GM18502 (cell line): ENCODE measurements at regions not wholly inside any gene's neighbourhood (a gene's known extent, or its start where the extent isn't known, plus 50 kb on each side); places are given as distances from the start of the nearest gene placed in this dataset.
"Not testable (repeated sequence)": the region's sequence is repeated elsewhere in the genome, so short reads cannot be mapped to it uniquely, and the experiment has no call there.

Experiments used
- ATAC-seq: cut with Tn5 transposase; IDR thresholded peaks from one replicate; pipeline ENCODE4 v1.9.1; 2021; ENCODE audit warnings: mild to moderate bottlenecking; ENCODE audit not compliant: unreplicated experiment, poor library complexity

DNA sequence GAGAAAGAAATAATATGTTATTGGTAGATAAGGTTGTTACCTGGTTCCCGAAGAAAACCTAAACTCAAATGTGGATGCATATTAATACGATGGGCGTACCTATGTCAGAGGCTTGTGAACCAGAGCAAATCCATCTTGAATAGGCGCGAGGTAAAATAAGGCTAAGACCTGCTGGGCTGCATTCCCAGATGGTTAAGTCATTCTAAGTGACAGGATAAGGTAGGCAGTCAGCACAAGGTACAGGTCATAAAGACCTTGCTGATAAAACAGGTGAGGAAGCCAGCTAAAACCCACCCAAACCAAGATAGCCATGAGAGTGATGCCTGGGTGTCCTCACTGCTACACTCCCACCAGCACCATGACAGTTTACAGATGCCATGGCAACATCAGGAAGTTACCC lies 1400.1 kb downstream of the CDH8 start:
- no peak for ATAC-seq

DNA sequence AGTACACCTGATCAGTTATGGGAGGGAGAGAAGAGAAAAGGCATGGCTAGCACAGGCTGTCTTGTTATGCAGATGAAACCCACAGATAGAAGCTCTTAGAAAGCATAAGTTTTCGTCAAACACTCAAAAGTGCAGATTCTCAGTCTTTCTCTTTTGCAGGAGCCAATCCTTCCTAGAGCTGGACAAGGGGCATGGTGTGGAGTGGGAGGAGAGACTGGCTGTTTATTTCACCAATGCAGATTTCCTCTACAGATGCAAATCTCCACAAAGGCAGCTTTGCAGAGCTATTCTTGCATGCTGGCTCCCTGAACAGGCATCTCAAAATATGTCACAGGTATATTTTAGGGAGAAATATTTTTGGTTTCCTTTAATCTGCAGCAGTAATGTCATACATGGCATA lies 1400.7 kb downstream of the CDH8 start:
- no peak for ATAC-seq

DNA sequence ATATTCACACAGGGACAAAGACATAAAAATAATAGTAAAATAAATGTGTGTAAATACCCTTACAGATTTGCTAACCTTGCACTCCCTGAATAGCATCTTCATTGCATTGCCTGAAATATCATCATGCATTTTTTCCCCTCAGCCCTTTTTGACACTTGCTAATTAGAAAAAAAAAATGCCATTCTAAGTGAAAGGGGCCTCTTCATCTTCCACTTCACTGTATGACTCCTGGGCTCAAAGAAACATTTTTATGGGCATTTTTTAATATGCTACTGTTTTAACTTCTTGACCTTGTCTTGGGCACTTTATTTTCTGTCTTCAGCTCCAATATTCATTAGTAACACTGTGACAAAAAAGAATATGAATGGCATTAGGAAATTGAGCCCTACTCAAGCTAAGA lies 1424.4 kb downstream of the CDH8 start:
- ATAC-seq, result no peak

DNA sequence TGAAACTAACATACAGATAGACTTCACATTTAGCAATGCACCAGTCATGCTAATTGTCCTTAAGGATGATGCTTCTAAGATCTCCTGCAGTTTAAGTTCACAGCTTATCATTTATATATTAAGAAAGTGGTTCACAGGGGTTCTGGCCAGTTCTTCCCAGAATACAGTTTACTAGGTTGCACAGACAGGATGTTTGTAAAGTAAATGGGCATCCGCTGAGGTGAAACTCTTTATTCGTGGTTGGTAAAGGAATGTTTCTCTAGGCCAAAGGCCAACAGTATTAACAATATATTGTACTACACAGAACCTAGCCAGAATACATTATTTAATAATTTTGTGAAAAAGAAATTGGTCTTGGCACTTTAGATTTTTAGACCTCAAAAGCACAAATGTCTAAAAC lies 1427.3 kb downstream of the CDH8 start:
- ATAC-seq, result no peak

DNA sequence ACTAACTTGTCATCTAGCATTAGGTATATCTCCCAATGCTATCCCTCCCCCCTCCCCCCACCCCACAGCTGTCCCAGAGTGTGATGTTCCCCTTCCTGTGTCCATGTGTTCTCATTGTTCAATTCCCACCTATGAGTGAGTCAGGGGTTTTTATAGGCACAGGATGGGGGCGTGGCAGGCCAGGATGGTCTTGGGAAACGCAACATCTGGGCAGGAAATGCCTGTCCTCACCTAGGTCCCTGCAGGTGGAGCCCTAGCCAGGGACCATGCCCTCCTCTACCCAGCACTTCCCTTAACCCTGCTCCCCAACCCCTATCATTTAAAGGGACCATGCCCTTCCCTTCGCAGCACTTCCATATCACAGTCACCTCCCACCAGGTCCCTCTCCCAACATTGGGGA lies 1430.6 kb downstream of the CDH8 start:
- not testable (repeated sequence) for ATAC-seq

DNA sequence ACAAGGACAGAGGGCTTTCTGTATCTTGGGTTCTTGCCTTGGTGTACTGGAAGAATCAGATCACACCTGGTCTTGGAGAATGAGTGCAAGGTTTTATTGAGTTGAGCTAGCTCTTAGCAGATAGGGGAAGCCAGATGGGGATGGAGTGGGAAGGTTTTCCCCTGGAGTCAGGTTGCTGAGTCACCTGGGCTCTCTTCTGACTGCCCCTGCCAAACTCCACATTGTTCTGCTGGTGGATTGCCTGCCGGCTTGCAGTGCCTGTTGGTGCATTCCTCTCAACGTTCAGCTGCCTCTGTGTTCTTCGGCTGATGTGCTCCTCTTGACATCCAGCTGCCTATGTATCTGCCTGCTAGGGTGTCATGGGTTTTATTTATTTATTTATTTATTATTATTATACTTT lies 1431.1 kb downstream of the CDH8 start:
- ATAC-seq, result no peak

DNA sequence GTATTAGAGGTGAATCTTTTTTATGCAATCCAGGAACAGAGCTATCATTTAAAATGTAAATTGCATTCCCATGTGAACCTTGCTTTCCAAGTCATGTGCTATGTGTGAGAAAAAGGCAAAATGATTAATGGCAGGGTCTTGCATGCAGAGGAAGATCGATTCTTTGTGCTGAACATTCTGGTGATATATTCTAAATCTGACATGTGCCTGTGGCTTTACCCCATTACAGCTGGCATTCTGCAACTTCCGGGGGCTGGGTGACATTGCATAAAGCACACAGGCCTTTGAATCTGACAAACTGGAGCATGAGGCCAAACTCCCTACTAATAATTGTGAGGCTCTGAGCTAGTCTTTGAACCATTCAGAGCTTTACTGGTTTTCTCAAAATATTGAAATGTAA lies 1449.7 kb downstream of the CDH8 start:
- no peak for ATAC-seq

DNA sequence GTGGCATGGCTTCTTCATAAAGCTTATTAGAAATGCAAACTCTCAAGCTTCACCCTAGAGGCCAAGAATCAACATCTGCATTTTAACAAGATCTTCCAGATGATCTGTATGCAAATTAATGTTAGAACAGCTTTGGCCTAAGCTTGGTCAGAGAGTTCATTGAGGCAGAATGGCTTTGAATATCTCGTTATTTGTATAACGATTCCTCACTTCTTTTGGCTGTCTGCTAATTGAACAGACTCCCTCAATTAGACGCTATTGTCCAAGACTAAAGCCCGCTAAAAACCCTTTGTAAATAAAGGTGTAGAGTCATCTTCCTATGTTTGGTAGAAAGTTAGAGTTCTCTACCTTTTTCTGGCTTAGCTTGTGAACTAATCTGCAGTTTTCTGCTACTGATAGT lies 1453.7 kb downstream of the CDH8 start:
- ATAC-seq, result no peak

DNA sequence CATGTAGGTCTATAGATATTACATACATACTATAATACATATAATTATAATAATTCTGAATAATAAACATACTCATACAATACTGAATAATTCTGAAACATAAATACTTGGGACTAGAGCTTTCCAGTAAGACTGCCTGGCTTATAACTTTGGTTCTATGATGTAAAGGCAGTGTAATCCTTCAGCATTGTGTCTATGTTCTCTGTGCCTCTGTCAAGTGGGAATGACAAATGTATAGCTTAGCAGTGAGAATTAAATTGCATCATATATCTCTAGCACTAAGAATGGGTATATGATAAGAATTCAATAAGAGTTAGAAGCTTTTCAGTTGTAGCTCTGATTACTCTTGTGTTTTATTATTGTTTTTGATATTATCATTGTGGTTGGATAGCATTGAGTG lies 1469.3 kb downstream of the CDH8 start:
- no peak for ATAC-seq

DNA sequence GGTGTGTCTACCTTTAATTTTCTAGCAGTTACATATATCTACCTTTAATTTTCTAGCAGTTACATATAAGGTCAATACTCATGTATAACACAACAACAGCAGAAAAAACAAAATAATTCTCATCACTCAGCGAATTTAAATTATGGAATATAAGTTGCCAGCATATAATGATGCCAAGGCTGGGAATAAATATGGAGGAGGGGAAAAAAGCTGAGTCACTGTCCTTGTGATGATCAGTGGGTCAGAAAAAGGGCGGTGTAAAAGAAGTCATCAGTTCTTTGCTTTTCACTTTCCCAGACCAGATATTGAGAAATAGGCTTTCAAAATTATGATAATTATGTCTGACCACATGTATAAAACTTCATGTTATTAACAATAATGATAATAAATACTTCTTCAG lies 1471.7 kb downstream of the CDH8 start:
- no peak for ATAC-seq

DNA sequence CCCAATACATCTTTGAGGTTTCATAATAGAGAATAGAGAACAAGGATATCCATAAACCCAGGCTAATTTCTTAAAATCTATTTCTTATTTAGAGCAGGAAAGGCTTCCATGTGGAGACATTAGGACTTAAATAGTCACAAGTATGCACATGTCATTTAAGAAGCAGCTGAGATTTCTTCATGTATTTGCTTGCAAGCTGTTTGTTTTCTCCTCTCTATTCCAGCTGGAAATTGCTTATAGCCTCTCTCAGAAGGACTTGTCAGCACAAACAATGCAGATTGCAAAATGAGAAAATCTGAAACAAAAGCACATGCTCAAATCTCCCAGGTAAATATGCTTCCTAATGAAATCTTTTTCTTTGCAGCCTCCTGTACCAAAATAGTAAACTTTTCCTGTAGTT lies 1473.1 kb downstream of the CDH8 start:
- no peak for ATAC-seq

DNA sequence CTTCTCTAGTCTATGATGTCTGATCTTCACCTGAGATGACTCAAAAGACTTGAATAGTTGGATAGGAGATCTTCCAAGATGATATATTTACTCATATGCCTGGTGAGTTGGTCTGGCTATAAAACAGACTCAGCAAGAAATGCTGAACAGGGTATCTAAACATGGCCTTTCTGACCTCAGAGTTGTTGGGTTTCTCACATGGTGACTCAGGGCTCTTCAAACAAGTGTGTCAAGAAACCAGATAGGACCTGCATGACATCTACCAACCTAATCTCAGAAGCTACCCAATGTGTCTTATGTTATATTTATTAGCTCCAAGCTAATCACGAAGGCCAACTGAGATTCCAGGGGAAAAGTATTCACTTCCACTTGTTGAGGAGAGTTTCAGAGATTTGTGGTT lies 1477.3 kb downstream of the CDH8 start:
- ATAC-seq, result no peak

DNA sequence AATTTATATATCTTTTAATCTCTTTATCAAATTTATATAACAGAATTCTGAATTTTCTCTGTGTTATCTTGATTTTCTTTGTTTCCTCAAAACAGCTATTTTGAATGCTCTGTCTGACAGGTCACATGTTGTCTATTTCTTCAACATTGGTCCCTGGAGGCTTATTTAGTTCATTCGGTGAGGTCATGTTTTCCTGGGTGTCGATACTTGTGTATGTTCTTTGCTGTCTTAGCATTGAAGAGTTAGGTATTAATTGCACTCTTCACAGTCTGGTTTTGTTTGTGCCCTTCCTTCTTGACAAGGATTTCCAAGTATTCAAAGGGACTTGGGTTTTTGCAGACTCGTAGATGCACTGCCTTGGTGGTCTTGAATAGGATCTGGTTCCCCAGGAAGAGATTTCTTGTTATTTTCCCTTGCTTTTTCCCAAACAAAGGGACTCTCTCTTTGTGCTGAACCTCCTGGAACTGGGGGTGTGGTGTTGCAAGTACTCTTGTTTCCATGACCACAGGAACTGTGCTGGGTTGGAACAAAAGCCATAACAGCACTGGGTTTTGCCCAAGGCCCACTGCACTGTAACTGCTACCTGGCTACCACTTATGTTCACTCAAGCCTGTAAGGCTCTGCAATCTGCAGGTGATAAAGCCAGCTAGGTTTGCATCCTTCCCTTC lies 1483.0 kb downstream of the CDH8 start:
- no peak for ATAC-seq

DNA sequence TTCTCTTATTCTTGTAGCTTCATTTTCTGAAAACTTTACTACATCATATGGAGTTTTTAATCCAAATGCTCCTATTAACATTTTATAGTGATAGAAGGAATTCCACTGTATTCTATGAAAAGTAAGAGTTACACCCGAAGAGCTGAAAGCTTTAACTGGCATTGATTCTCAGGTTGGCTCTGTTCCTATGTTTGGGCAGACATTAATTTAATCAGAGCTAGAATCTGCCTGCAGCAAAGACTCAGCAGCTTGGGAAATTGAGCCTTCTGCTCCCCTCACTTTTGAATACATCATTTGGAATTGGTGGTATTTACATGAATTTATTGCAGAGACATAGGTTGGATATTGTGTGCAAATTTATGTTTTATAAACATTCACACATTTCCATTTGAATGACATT lies 1494.7 kb downstream of the CDH8 start:
- no peak for ATAC-seq

DNA sequence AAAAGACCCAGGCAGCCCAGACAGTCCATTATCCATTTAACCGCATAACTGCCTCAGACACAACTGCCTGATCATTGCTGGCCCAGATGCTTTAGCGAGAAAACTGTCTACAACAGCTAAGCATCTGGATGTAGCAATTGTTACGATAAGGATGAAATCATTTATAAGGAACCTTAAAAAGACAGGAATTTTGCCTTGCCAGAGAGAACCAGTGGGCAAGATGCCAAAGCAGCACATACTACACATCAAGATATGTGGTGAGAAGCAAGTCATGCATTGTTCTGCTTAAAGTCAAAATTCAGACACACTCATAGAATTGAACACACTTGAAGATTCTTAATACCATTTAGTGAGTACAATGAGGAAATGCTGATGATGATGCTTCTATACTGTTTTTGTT lies 1525.3 kb downstream of the CDH8 start:
- no peak for ATAC-seq

DNA sequence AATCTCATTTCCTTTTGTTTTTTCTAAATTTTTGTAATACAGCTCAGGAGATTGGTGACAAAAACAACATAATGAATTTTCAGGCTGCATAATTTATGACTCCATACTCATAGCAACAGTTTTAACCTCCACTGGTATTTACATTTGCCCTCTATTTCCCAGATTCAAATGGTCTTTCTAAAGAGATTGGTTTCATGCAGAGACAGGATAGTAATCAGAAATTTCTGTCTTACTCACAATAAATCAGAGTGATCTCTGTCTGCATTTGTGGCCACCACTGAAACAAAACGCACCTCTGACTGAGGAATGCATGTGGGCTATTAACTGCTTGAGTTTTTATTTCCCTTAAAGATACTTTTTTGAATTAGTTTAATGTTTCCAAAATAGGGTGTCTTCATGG lies 1526.0 kb downstream of the CDH8 start:
- no peak for ATAC-seq

DNA sequence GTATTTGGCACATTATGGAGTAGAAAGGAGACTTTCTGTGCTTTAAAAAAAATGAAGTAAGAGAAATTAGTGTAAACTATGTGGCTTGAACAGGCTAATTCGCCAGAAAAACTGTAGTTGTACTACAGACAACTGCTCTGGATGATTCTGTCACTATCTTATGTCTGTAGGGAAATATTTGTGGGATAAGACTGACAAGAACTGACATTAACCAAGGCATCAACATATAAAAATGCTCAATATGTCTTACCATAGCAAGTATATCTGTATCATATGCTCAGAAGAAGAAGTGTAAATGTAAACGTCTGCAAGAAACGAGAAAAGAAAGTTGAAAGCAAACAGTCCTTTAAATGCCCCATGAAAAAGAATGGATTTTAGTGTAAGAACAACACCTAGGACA lies 1545.0 kb downstream of the CDH8 start:
- no peak for ATAC-seq

DNA sequence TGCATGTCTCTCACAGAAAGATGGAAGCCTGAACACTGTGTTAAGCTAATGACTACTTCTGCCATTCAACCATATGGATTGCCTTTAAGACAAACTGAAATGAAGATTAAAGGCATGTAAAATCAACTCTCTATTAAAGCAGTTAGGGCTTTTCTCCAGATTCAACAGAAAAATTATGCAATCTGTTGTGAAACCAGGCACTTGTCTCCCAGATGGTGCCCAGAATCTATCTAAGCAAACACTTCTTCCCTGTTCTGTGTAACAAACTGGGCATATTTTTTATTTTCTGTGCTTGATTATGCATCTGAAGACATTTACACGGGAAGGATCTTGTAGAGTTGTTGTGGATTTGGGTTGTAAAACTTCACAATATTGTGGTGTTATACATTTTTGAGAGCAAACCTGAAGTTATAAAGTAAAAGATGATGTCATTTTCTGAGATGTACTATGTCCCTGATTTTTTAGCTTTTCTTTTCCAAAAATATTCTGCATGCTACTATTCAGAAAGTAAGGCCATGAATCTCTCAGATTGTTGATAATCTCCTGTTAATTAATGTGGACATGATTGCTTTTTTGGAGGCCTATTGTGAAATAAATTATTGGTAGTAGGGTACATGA lies 1550.3 kb downstream of the CDH8 start:
- no peak for ATAC-seq

DNA sequence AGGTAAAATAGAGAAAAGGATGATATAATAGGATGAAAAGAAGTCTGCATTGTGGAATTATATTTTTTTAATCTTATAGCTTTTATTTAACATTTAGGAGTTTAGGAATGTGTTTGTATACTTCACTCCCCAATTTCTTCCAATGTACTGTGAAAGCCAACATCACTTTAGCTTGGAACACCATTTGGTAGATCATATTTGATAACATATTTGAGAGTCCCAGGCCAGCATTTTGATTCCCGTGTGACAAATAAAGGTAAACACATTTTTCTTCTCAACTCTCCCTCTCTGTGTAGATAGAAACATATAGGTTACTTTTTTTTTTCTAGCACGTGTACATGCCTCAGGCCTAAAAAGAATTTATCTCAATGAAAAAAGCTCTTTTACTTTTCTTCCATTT lies 1551.3 kb downstream of the CDH8 start:
- no peak for ATAC-seq

DNA sequence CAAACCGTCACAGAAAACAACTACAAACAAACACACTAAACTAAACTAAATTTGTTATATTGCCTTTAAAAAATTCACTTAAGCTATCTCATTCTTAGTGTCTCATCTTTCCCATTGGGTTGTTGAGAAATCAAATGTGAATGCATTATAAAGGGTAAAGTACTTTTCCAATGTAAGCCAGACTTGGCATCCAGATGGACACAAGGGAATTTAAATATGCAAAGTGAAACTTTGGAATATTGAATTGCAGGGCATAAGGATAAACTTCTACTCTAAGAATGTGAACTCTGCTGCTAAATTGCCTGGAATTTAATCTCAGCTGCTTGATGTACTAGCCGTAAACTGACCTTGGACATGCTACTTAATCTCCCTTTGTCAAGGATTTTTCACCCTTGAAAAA lies 1554.6 kb downstream of the CDH8 start:
- no peak for ATAC-seq

DNA sequence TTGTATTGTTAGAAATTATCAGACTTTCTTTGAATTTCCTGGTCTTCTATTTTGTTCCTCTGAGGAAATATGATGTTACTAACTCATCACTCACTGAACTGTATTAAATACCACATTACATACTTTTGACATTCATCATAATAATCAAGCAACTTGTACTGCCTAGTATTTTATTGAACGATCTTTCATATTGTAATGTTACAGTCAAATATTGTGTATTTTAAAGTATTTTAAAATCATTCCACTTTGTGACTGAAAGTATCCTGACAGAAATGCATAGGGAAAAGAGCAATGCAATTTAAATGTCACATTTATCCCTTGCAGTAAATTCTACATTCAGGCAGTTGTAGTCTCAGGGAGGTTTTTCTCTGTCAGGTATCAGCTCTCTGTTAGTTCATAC lies 1557.4 kb downstream of the CDH8 start:
- no peak for ATAC-seq

DNA sequence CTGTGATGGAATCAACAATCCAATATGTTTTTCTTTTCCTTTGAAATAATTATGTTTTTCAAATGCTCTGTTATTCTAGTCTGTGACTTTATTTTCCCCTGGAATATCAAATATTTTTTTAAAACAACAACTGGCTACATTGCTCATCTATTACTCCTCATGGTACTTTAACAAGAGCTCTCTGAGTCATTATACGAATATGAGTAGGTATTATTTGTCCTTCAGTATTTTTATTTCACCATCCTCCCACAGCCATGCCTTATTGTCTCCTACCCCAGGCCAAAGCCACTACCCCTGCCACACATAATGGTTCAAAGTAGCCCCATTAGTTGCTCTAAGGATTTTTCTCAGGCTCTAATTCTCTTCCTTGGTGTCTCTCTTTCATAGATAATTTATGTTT lies 1572.3 kb downstream of the CDH8 start:
- ATAC-seq, result no peak

DNA sequence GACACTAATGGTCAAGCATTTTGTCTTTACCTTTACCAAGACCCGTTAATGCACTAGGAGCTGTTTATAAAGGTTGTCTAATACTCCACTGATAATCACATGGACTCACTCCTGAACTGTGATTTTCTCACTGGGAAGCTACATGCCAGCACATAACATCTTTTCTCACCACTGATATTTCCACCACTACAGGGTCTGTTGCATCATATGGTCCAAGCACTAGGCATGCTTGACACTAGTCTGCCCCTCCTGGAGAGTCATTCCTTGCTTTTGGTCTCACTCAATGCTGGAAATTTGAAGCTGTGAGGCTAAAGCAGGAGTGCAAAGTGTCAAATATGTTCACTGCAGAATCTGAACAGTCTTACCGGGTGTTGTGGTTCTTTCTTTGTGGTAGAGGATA lies 1576.8 kb downstream of the CDH8 start:
- no peak for ATAC-seq
